Left lobe of liver (tissue), 2 donors: ENCODE measurements at regions not wholly inside any gene's neighbourhood (a gene's known extent, or its start where the extent isn't known, plus 50 kb on each side); places are given as distances from the start of the nearest gene placed in this dataset.

Source experiments
- ATAC-seq: fragments of 200-7000 bp; cut with Tn5 transposase; one replicate; pipeline ENCODE4 v1.9.1; 2020; ENCODE audit warnings: mild to moderate bottlenecking, moderate library complexity
- DNase-seq: peaks from one replicate; pipeline ENCODE4 v3.0.0-alpha.2; 2020; ENCODE audit warnings: low spot score
- donor health status: DM: no; HTN: no; CAD: no; lungs with moderate emphysema.
- donor health status: DM: no; HTN: yes; CAD: no.

DNA sequence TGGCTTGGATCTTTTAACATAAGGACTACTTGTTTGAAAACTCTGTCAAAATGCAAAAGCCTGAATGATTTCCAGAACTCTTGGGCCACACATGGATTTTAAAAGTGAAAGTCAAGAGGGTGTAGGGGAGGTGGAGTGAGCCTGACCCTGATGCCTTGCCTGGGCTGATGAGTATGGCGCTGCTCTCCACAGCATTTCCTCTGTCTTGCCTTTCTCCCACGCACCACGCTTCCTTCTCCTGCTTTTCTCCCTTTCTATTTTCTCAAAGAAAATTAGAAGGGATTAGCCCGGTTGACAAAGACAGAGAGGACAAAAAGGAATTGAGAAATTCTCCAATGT, 207.0 kb upstream of the CCDC68 start:
- DNase-seq (no peak), ATAC-seq (no peak)

- no peak for ATAC-seq
- DNase-seq: no peak
Observed at GRCh38 chr18:55163550-55163949, 204.3 kb upstream of the CCDC68 start.

DNA sequence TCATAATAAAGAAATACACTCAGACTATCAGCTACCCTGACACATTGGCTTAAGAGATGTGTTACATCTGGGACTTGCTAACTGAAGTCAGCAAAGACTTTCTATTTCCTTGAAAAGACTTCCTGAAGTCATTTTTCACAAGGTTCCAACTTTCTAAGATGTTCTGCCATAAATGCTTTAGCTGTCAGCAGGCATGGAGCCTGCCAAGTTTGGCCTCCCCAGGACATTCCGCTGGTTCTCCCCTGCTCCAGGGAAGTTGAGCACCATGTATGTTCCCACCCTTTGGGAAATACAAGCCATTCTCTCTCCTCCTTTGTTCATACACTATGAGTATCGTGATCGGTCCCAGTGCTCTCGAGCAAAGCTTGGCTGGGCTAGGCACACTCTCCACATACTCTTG, 202.7 kb upstream of the CCDC68 start:
- DNase-seq: no peak
- ATAC-seq: no peak

- ATAC-seq (no peak), DNase-seq (no peak)
Observed at GRCh38 chr18:55159027-55159426, 199.8 kb upstream of the CCDC68 start.

- ATAC-seq (no peak), DNase-seq (no peak)
Observed at GRCh38 chr18:55158570-55158969, 199.3 kb upstream of the CCDC68 start.

DNA sequence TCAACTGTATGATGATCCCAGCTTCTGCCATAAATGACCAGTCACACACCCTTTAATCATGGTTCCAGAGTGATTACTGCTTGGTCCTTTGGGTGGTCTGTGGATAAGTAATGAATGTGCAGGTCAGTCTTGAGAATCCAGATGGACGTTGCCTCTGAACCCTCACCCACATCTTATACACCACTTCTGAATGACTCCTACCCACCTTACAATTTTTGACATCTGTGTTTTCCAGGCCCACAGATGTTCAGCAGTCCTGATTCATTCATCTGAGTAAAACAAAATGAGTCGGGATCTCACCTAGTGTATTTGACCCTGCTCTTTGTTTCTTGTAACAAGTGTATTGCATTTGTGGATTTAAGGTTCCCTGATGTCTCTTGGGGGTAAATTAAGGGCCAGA, 194.1 kb upstream of the CCDC68 start:
- DNase-seq (no peak), ATAC-seq (no peak)

- no peak for ATAC-seq
- DNase-seq: no peak
Observed at GRCh38 chr18:55152801-55153200, 193.5 kb upstream of the CCDC68 start.

GRCh38 chr18:55149994-55150393, 190.7 kb upstream of the CCDC68 start:
- DNase-seq: no peak
- no peak for ATAC-seq

- DNase-seq (no peak), ATAC-seq (no peak)
Observed at GRCh38 chr18:55147791-55148190, 188.5 kb upstream of the CCDC68 start.

DNA sequence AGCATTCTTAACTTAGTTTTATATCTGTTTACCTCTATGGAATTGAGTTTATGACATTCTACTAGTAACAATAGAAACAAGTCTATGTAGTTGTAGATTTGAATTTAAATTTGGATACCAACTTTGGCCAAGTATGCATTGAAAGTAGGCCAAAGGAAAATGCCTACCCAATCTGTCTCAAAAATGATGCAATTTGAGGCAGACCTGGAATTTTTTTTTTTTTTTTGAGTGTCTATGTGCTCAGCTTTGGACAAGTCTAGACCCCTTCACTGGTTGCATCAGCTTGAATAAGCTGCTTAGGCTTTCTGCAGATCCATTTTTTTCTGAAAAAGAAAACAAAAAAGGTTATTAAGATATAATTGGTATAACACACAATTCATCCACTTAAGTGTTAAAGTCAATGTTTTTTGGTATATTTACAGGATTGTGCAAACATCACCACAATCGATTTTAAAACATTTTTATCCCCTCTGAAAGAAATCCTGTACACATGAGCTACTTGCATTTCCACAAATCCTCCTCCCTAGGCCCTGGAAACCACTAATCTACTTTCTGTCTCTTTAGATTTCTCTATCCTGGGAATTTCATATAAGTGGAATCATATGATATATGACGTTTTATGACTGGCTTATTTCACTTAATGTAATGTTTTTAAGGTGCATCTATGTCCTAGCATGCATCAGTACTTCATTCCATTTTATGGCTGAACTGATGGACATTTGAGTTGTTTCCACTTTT, 185.1 kb upstream of the CCDC68 start:
- no peak for ATAC-seq

GRCh38 chr18:55142410-55142809, 183.1 kb upstream of the CCDC68 start:
- ATAC-seq: no peak
- no peak for DNase-seq

More for the DNA sequence above, 185.1 kb upstream of the CCDC68 start:
- DNase-seq: no peak

GRCh38 chr18:55141318-55141717, 182.1 kb upstream of the CCDC68 start:
- DNase-seq: no peak
- ATAC-seq: no peak

DNA sequence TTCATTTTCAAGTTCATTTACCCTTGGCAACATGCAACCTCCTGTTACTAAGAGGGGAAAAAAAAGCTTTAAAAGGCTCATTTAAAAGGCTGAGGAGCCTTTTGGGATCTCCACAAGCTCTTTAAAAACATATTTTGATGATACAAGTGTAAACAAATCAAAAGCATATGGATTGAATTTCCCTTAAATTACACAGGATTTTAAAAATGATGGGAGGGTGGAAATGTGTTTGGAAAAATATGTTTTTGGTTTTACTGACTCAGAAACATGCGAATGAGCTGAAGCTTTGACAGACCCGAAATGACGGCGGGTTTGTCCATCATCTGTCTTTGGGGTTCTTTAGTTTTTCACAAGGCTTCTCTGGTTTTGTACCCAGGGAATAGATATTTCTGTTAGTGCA, 180.6 kb upstream of the CCDC68 start:
- no peak for ATAC-seq
- no peak for DNase-seq

GRCh38 chr18:55139307-55139706, 180.0 kb upstream of the CCDC68 start:
- DNase-seq: no peak
- ATAC-seq: no peak

GRCh38 chr18:55138401-55138800, 179.1 kb upstream of the CCDC68 start:
- ATAC-seq (no peak), DNase-seq (no peak)

GRCh38 chr18:55137602-55138001, 178.3 kb upstream of the CCDC68 start:
- DNase-seq (no peak), ATAC-seq (no peak)

GRCh38 chr18:55136864-55137263, 177.6 kb upstream of the CCDC68 start:
- DNase-seq (no peak), ATAC-seq (no peak)

GRCh38 chr18:55136258-55136657, 177.0 kb upstream of the CCDC68 start:
- ATAC-seq: no peak

DNA sequence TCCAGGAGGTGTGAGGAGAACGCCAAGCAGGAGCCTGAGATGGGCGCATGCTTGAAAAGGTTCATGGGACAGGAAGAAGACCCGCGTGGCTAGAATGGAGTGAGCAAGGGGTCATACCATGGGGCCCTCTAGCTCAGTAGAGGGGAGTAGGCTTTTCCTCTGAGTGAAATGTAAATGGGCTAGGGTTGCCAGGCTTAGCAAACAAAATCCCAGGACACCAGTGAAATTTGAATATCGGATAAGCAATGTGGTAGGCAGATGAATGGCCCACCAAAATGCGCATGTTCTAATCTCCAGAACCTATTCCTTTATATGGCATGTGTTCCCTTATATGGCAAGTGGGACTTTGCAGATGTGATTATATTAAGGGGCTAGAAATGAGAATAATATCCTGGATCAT, 174.1 kb upstream of the CCDC68 start:
- DNase-seq (no peak), ATAC-seq (no peak)

More at GRCh38 chr18:55136258-55136657, 177.0 kb upstream of the CCDC68 start:
- DNase-seq: no peak

DNA sequence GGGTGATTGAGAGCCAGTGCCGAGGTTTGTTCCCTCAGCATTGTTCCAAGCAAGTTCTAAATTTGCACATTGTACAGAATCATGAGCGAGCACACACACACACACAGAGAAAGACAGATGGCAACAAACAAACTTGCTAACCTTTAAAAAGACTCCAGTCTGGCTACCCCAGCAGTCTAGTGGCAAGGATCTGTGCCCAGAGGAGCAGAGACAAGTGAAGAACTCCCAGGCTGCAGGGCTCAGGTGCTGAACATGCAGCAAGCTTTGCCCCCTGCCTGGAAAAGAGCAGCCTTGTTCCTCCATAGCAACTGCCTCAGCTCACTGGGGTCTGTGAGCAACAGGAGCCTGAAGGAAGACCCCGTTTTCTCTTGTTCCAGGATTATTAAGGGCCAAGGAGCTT, 169.2 kb upstream of the CCDC68 start:
- DNase-seq (no peak), ATAC-seq (no peak)

DNA sequence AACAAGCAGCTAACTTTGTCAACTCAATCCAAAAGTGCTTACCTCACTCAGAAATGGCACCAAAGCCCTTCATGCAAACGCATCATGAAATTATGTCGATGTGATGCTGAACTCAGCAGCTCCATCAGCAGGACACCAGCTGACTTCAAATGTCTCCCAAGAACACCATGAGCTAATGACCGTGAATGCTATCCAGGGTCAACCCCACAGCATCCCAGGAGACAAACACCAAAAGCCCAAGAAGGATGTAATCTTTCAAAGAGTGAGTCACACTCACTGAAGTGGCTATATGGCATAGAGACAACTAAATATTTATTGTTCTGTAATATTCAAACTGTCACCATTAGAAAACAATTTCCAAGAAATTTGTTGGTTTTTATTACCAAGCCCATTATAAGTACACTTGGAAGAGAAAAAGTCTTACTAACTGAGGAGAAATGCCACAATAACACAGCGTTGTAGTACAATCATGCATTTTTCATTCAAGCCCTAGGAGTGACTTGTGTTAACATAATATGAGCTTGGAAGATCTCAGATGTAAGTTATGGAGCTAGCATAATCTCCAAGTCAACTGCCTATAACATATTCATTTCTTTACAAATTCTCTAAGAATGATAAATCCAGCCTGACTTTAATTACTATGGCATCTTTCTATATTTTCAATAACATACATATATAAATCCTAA, 165.0 kb upstream of the CCDC68 start:
- ATAC-seq (no peak), DNase-seq (no peak)

DNA sequence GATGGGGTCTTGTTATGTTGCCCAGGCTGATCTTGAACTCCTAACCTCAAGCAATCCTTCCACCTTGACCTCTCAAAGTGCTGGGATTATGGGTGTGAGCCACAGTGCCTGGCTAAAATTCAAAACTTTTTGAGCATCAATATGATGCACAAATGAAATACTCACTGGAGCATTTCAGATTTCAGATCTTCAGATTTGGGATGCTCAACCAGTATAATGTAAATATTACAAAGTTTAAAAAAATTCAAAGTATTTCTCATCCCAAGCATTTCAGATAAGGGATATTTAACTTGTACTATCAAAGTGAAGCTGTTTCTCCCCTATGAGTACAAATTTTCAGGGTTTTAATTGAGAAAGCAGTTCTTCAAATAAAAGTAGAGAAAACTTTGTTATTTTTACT, 164.1 kb upstream of the CCDC68 start:
- no peak for DNase-seq
- no peak for ATAC-seq
